H1 (cell line): ENCODE measurements at regions not wholly inside any gene's neighbourhood (a gene's known extent, or its start where the extent isn't known, plus 50 kb on each side); places are given as distances from the start of the nearest gene placed in this dataset.
"Not testable (repeated sequence)": the region's sequence is repeated elsewhere in the genome, so short reads cannot be mapped to it uniquely, and the experiment has no call there.

Experiments
- CTCF ChIA-PET: fragments of 300-600 bp; sonication (Branson Sonifier 250); formaldehyde crosslinking; loops from one replicate; lab custom pipeline; 2021; ENCODE audit not compliant: partially characterized antibody; lab: Charles Lee
- POLR2A ChIA-PET: fragments of 300-600 bp; sonication (Branson Sonifier 250); formaldehyde crosslinking; loops from one replicate; lab custom pipeline; 2021; ENCODE audit warnings: inconsistent platforms; ENCODE audit not compliant: partially characterized antibody; lab: Charles Lee
- DNase-seq, 2 experiments: peaks; one replicate each; pipeline versions ENCODE4 v3.0.0 to v3.0.0-alpha.2; 2010 to 2022; ENCODE audit warnings: low spot score in 2 of 2, low read depth in 1 of 2, mixed read lengths in 1 of 2
- FAIRE-seq: peaks from 2 replicates; lab custom pipeline; 2011; peaks lifted over from hg19 to GRCh38; lab: Jason Lieb, UNC
- H2AFZ ChIP-seq: 2 replicates; pipeline ENCODE4 v1.8.1; 2012; ENCODE audit warnings: low read length, inconsistent platforms
- H2AK5ac ChIP-seq: 2 replicates; pipeline ENCODE4 v1.6.1; 2013; ENCODE audit warnings: low read depth, low read length
- H2BK120ac ChIP-seq: replicated peaks from 2 replicates; pipeline ENCODE3; 2013; ENCODE audit warnings: low read depth, low read length, inconsistent platforms
- H2BK12ac ChIP-seq: 2 replicates; pipeline ENCODE4 v1.6.1; 2013; ENCODE audit warnings: low read depth, low read length
- H2BK15ac ChIP-seq: 2 replicates; pipeline ENCODE4 v1.6.1; 2013; ENCODE audit warnings: low read length
- H2BK20ac ChIP-seq: 2 replicates; pipeline ENCODE4 v1.6.1; 2013; ENCODE audit warnings: low read length
- H2BK5ac ChIP-seq: 2 replicates; pipeline ENCODE4 v1.6.1; 2013; ENCODE audit warnings: low read depth, low read length
- H3K14ac ChIP-seq: 2 replicates; pipeline ENCODE4 v1.6.1; 2013; ENCODE audit warnings: inconsistent platforms; ENCODE audit not compliant: insufficient read length
- H3K18ac ChIP-seq: 2 replicates; pipeline ENCODE4 v1.6.1; 2013; ENCODE audit warnings: low read length; ENCODE audit errors: extremely low read depth
- H3K23ac ChIP-seq: 2 replicates; pipeline ENCODE4 v1.6.1; 2013; ENCODE audit warnings: inconsistent platforms; ENCODE audit not compliant: insufficient read length
- H3K23me2 ChIP-seq: 2 replicates; pipeline ENCODE4 v1.6.1; 2013; ENCODE audit warnings: low read depth, low read length
- H3K27ac ChIP-seq: 2 replicates; pipeline ENCODE4 v1.6.1; 2011; ENCODE audit warnings: low read depth, low read length, inconsistent platforms
- H3K27me3 ChIP-seq, 4 experiments: replicated peaks in 1 of 4; 1 replicate in 1 of 4; 2 replicates in 3 of 4; pipeline versions ENCODE4 v1.6.1 to v1.8.1; 2011 to 2013; ENCODE audit warnings: low read length in 3 of 4, mild to moderate bottlenecking in 3 of 4, inconsistent platforms in 2 of 4, mixed read lengths in 2 of 4, moderate library complexity in 1 of 4; ENCODE audit not compliant: control insufficient read depth in 3 of 4, insufficient read depth in 3 of 4; ENCODE audit errors: extremely low read depth in 1 of 4
- H3K36me3 ChIP-seq, 4 experiments: 2 replicates each; pipeline versions ENCODE4 v1.6.1 to v1.8.1; 2011 to 2013; ENCODE audit warnings: mild to moderate bottlenecking in 4 of 4, low read length in 3 of 4, moderate library complexity in 2 of 4, control low read depth in 1 of 4, inconsistent platforms in 1 of 4; ENCODE audit not compliant: insufficient read depth in 4 of 4, control insufficient read depth in 2 of 4
- H3K4ac ChIP-seq: replicated peaks from 2 replicates; pipeline ENCODE3; 2013; ENCODE audit warnings: low read length, low read depth, mixed read lengths, inconsistent platforms; ENCODE audit not compliant: insufficient read length
- H3K4me1 ChIP-seq, 4 experiments: replicated peaks in 1 of 4; 1 replicate in 1 of 4; 2 replicates in 3 of 4; pipeline versions ENCODE4 v1.6.1 to v1.8.1; 2011 to 2013; ENCODE audit warnings: low read length in 3 of 4, inconsistent platforms in 2 of 4, mixed read lengths in 1 of 4; ENCODE audit not compliant: insufficient read depth in 4 of 4, control insufficient read depth in 3 of 4
- H3K4me2 ChIP-seq, 2 experiments: 2 replicates each; pipeline versions ENCODE4 v1.6.1 to v1.8.1; 2011 to 2013; ENCODE audit warnings: low read depth in 2 of 2, low read length in 2 of 2, control low read depth in 1 of 2, inconsistent platforms in 1 of 2, mild to moderate bottlenecking in 1 of 2; ENCODE audit not compliant: insufficient read depth in 1 of 2
- H3K4me3 ChIP-seq, 4 experiments: fragments of 200-600, 300-600 bp in 1 of 4; sonication (generic), shearing (Covaris generic), sonication (Bioruptor Twin) in 1 of 4; 2 replicates each; pipeline versions ENCODE4 v1.5.1 to v1.8.1; 2011 to 2016; ENCODE audit warnings: low read length in 4 of 4, low read depth in 3 of 4, control low read depth in 2 of 4, inconsistent platforms in 2 of 4, mild to moderate bottlenecking in 2 of 4, mixed read lengths in 1 of 4, moderate library complexity in 1 of 4; ENCODE audit not compliant: insufficient read depth in 2 of 4; ENCODE audit errors: extremely low read depth in 1 of 4
- H3K56ac ChIP-seq: replicated peaks from 2 replicates; pipeline ENCODE3; 2013; ENCODE audit warnings: low read depth, mild to moderate bottlenecking, mixed read lengths, low read length, inconsistent platforms; ENCODE audit not compliant: insufficient read length
- H3K79me1 ChIP-seq: 2 replicates; pipeline ENCODE4 v1.6.1; 2013; ENCODE audit warnings: low read depth, low read length, control low read depth
- H3K79me2 ChIP-seq, 2 experiments: 2 replicates each; pipeline versions ENCODE4 v1.6.1 to v1.8.1; 2012 to 2013; ENCODE audit warnings: low read length in 2 of 2, mild to moderate bottlenecking in 2 of 2, inconsistent platforms in 1 of 2; ENCODE audit not compliant: insufficient read depth in 2 of 2, control insufficient read depth in 1 of 2
- H3K9ac ChIP-seq, 4 experiments: replicated peaks in 1 of 4; 1 replicate in 1 of 4; 2 replicates in 3 of 4; pipeline versions ENCODE4 v1.6.1 to v1.8.1; 2011 to 2013; ENCODE audit warnings: low read depth in 3 of 4, low read length in 3 of 4, control low read depth in 2 of 4, mild to moderate bottlenecking in 2 of 4, moderate library complexity in 2 of 4, inconsistent platforms in 1 of 4; ENCODE audit errors: extremely low read depth in 1 of 4
- H3K9me3 ChIP-seq, 2 experiments: 2 replicates each; pipeline versions ENCODE4 v1.6.1 to v1.8.1; 2012 to 2013; ENCODE audit warnings: mild to moderate bottlenecking in 2 of 2, moderate library complexity in 2 of 2, control low read depth in 1 of 2, inconsistent platforms in 1 of 2, low read depth in 1 of 2, low read length in 1 of 2, mixed read lengths in 1 of 2; ENCODE audit not compliant: insufficient read depth in 2 of 2
- H4K20me1 ChIP-seq, 2 experiments: replicated peaks in 1 of 2; 2 replicates each; pipeline versions ENCODE3 to v1.8.1; 2011 to 2013; ENCODE audit warnings: inconsistent platforms in 2 of 2, low read length in 2 of 2, mild to moderate bottlenecking in 1 of 2; ENCODE audit not compliant: insufficient read depth in 2 of 2, control insufficient read depth in 1 of 2
- H4K5ac ChIP-seq: 2 replicates; pipeline ENCODE4 v1.6.1; 2013; ENCODE audit warnings: low read length, low read depth, mixed read lengths, inconsistent platforms; ENCODE audit not compliant: insufficient read length
- H4K8ac ChIP-seq: 2 replicates; pipeline ENCODE4 v1.8.0; 2013; ENCODE audit warnings: mild to moderate bottlenecking, moderate library complexity, low read length, inconsistent platforms; ENCODE audit not compliant: insufficient read depth; ENCODE audit errors: extremely low read depth
- H4K91ac ChIP-seq: replicated peaks from 2 replicates; pipeline ENCODE3; 2013; ENCODE audit warnings: low read length, mixed read lengths, inconsistent platforms; ENCODE audit not compliant: insufficient read length
- WGBS, 2 experiments: shearing (Covaris generic) in 1 of 2; methylation state at CpG; one replicate each; pipeline versions ENCODE4 v1.1.6 to v1.1.7; 2013 to 2015; ENCODE audit warnings: low lambda C conversion rate in 2 of 2, mixed read lengths in 2 of 2, inconsistent platforms in 1 of 2, low coverage in 1 of 2, missing lambda C conversion rate in 1 of 2; ENCODE audit not compliant: insufficient replicate concordance in 2 of 2, insufficient coverage in 1 of 2, insufficient read length in 1 of 2; ENCODE audit errors: extremely low coverage in 1 of 2, missing lambda C conversion rate in 1 of 2; 5-methylcytosine and 5-hydroxymethylcytosine counted together

- H3K14ac ChIP-seq, H2BK15ac ChIP-seq, DNase-seq, H3K4me2 ChIP-seq, H4K8ac ChIP-seq, H3K27me3 ChIP-seq, H4K5ac ChIP-seq, H3K79me1 ChIP-seq, H3K9ac ChIP-seq, H3K36me3 ChIP-seq, H3K23me2 ChIP-seq, H2BK20ac ChIP-seq, H2AK5ac ChIP-seq, H3K23ac ChIP-seq, H2BK5ac ChIP-seq, H3K56ac ChIP-seq, H3K79me2 ChIP-seq, H3K18ac ChIP-seq, H4K91ac ChIP-seq, CTCF ChIA-PET, H2BK12ac ChIP-seq, POLR2A ChIA-PET, H4K20me1 ChIP-seq, H2BK120ac ChIP-seq, H3K4me1 ChIP-seq, H3K27ac ChIP-seq, H3K4me3 ChIP-seq, FAIRE-seq, H3K4ac ChIP-seq, H2AFZ ChIP-seq: not testable (repeated sequence)
- 95% methylated on average over 14 of the region's 14 CpGs; no CpG with 5 or more reads in 1 of the 2 experiments for WGBS, 2 experiments
- peaks cover 0 to 36% of the 10 kb centered on the region in 2 experiments; a peak in 2 of 4 replicates for H3K9me3 ChIP-seq
These were observed 291.4 kb upstream of the ZNF337 start for GRCh38 chr20:25987928-25988560.
